ENCODE measurements at regions not wholly inside any gene's neighbourhood (a gene's known extent, or its start where the extent isn't known, plus 50 kb on each side); places are given as distances from the start of the nearest gene placed in this dataset.

DNA sequence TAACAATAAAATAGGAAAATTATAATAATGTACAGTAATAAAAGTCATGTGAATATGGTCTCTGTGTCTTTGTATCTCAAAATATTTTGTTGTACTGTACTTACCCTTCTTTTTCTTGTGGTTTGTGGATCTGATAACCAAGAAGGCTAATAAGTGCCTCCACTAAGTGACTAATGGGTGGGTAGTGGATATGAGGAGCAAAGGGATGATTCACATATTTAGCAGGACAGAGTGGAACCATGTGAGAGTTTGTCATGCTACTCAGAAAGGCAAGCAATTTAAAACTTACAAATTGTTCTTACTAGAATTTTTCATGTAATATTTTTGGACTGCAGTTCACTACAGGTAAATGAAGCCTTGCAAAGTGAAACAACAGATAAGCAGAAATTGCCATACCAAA is 1241.2 kb upstream of the CDH2 start:
- no peak overlapping the region for H3K9ac ChIP-seq (ENCODE audit: extremely low read depth, insufficient read length, low read length)
- no peak overlapping the region for H2BK15ac ChIP-seq (ENCODE audit: low read depth, low read length)
- H4K5ac ChIP-seq (ENCODE audit: insufficient read length, low read depth, low read length): no peak overlapping the region
- no peak for DNase-seq
- no peaks in the 10 kb centered on the region for H3K23me2 ChIP-seq (ENCODE audit: insufficient read length, low read depth, low read length, poor library complexity, severe bottlenecking)
- Mint-ChIP-seq H3K36me3 (ENCODE audit: insufficient read depth in 1 of 3, low read depth in 3 of 3) (peaks cover 9 to 36% (median 12%) of the 10 kb centered on the region in 3 experiments), H3K27ac (no peak overlapping the region), H3K4me1 (no peaks in the 10 kb centered on the region), H3K4me3 (no peak overlapping the region), H3K27me3 (ENCODE audit: low read depth) (no peaks in the 10 kb centered on the region), H3K9me3 (peaks cover 35 to 42% of the 10 kb centered on the region in 2 experiments)
- no peak overlapping the region for H2BK12ac ChIP-seq (ENCODE audit: insufficient read length, low read depth, low read length)
- no peaks in the 10 kb centered on the region for H3K27me3 ChIP-seq (ENCODE audit: insufficient read depth, low read length)
- H3K79me2 ChIP-seq (ENCODE audit: insufficient read depth, low read length): no peaks in the 10 kb centered on the region
- no peak overlapping the region for H2AK5ac ChIP-seq (ENCODE audit: insufficient read length, low read length)
- no peak overlapping the region for H2BK120ac ChIP-seq (ENCODE audit: low read depth, low read length, poor library complexity, severe bottlenecking)
- no peak overlapping the region for H4K91ac ChIP-seq (ENCODE audit: insufficient read length, low read depth, low read length)
- H2AFZ ChIP-seq (ENCODE audit: low read length): no peak overlapping the region
- no peak overlapping the region for H3K14ac ChIP-seq (ENCODE audit: insufficient read depth, low read length)
- TF ChIP-seq, protein P1, sequence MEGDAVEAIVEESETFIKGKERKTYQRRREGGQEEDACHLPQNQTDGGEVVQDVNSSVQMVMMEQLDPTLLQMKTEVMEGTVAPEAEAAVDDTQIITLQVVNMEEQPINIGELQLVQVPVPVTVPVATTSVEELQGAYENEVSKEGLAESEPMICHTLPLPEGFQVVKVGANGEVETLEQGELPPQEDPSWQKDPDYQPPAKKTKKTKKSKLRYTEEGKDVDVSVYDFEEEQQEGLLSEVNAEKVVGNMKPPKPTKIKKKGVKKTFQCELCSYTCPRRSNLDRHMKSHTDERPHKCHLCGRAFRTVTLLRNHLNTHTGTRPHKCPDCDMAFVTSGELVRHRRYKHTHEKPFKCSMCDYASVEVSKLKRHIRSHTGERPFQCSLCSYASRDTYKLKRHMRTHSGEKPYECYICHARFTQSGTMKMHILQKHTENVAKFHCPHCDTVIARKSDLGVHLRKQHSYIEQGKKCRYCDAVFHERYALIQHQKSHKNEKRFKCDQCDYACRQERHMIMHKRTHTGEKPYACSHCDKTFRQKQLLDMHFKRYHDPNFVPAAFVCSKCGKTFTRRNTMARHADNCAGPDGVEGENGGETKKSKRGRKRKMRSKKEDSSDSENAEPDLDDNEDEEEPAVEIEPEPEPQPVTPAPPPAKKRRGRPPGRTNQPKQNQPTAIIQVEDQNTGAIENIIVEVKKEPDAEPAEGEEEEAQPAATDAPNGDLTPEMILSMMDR (conservative IDR thresholded peaks at IDR 0.05): no peak
- no peak overlapping the region for H3K23ac ChIP-seq (ENCODE audit: insufficient read length, low read depth, low read length)
- H4K20me1 ChIP-seq (ENCODE audit: control insufficient read depth, insufficient read depth, insufficient read length): no peaks in the 10 kb centered on the region
- no peak overlapping the region for H3K4me2 ChIP-seq (ENCODE audit: insufficient read depth, insufficient read length, low read length)
- no peaks in the 10 kb centered on the region for H3K79me1 ChIP-seq (ENCODE audit: insufficient read depth, low read depth, low read length, poor library complexity, severe bottlenecking)
- no peak overlapping the region for H3K27ac ChIP-seq (ENCODE audit: insufficient read length, low read depth, low read length)
- H3K4ac ChIP-seq (ENCODE audit: low read depth, low read length): no peak overlapping the region
- H2BK5ac ChIP-seq (ENCODE audit: insufficient read length, low read length): no peak overlapping the region
- H3K18ac ChIP-seq (ENCODE audit: insufficient read length, low read depth, low read length): no peak overlapping the region
- H2BK20ac ChIP-seq (ENCODE audit: low read depth, low read length, poor library complexity, severe bottlenecking): no peak overlapping the region
- H3K9me3 ChIP-seq (ENCODE audit: control insufficient read depth, low read depth, low read length): no peaks in the 10 kb centered on the region
- H3K4me1 ChIP-seq (ENCODE audit: insufficient read depth, low read length): no peaks in the 10 kb centered on the region
- H3T11ph ChIP-seq (ENCODE audit: low read length): no peak overlapping the region
- H4K8ac ChIP-seq (replicated peaks; ENCODE audit: insufficient read length, low read depth, low read length): no peak overlapping the region
- no peak overlapping the region for H3K56ac ChIP-seq (ENCODE audit: insufficient read length, low read depth, low read length)
